ENCODE measurements at regions not wholly inside any gene's neighbourhood (a gene's known extent, or its start where the extent isn't known, plus 50 kb on each side); places are given as distances from the start of the nearest gene placed in this dataset.

- TF ChIP-seq CTCF (IDR thresholded peaks at IDR 0.05; ENCODE audit: insufficient read depth, low read length, poor library complexity, severe bottlenecking) (no peak), EZH2phosphoT487 (conservative IDR thresholded peaks at IDR 0.05; ENCODE audit: low read length) (no peak)
Observed at GRCh38 chr9:14560194-14560593, 133.0 kb downstream of the ZDHHC21 start.
